CD4-positive, alpha-beta T cell treated with Interleukin-4 for 4 hours (primary cell): ENCODE measurements at regions not wholly inside any gene's neighbourhood (a gene's known extent, or its start where the extent isn't known, plus 50 kb on each side); places are given as distances from the start of the nearest gene placed in this dataset.
"Not testable (repeated sequence)": the region's sequence is repeated elsewhere in the genome, so short reads cannot be mapped to it uniquely, and the experiment has no call there.

Experiments
- DNase-seq: peaks from one replicate; pipeline ENCODE4 v3.0.0-alpha.2; 2020

DNA sequence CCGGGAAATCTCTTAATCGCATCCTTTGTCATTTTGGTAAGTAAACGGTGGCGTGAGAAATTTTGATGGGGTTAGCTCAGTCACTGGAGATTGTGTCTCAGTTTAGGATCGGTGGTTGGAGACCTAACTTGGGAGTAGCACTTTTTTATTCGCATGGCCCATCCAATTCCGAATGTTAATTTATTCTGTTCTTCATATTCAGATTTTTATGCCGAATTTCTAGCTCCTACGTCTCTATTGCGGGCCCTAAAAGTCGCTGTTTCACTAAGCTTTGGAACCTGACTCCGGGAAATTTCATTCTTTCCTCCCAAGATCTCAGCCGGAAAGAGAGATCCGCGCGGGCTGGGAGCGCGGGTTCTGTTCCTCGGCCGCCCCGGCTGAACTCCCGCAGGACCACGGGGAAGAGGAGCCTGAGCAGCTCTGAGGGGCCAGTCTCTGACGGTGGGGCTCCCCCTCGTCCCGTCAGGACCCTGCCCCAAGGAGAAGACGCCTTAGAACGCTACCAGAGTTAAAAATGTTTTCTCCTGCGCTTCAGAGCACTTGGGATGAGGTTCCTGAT, 279.7 kb downstream of the FAM72C start:
- no peak for DNase-seq

DNA sequence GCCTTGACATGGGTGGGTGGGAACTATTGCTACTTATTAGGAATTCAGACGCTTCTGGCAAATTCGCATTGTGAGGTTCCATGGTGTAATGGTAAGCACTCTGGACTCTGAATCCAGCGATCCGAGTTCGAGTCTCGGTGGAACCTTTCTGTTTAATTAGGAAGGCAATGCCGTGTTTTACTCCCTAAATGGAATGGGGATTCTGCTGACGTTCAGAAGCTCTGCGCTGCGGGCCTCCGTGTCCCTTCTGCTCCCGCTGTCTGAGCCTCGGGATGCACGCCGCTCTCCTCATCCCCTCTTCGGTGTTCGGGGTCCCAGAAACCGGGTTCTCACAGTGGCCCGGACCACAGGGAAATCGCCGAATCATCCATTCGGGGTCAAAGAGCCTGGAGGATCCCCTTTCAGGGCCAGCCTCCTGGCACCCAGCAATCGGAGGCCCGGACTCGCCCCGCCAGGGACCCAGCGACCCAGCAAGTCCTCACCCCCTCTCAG, 280.3 kb downstream of the FAM72C start:
- DNase-seq, result no peak

DNA sequence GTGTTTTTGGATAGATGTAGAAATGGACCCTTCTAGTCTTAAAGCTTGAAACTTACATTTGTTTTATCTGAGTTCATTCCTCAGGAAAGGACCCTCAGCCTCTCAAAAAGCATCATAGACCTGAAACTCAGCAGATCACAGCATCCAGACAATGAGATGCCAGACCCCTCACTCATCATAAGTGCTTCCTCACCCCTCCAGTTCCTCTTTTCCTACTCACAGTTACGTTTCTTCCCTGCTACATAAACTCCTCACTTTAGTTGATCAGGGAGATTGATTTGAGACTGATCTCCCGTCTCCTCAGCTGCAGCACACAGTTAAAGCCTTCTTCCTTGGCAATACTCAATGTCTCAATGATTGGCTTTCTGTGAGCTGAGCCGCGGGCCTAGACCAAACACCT, 282.0 kb downstream of the FAM72C start:
- no peak for DNase-seq

DNA sequence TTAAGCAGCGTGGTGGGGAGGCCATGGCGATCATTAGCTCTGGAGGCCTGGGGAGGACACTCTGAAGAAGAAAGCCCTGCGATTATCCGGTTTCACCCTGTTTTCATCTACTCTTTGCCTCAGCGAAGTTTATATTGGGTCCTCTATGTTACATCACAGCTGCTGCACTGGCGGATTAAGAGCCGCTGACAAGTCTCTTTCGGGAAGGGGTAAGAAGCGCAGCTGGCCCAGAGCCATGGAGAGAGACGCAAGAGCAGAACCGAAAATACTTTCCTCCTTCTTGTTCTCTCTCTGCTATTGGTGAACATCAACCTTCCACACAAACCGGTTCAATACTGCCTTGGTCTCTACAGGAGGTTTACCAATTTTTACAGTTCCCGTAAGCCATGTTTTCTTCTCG, 291.5 kb downstream of the FAM72C start:
- no peak for DNase-seq

DNA sequence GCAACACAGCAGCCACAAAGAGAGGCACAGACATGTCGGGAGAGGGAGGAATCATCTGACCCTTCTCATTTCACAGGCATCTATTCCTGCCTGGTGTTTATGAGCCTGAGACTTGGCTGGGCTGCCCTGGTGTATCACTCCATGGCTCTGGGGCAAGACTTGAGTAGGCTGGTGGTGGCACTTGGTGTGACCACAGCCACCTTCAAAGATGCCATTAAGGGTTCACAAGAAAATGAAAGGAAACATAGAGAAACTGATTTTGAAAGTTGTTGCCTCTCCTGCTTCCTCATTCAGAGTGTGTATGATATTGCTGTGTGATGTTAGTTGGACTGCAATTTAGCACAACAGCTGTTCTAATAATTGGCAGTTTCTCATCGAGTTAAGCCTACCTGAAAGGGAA, 298.8 kb downstream of the FAM72C start:
- DNase-seq, result no peak

DNA sequence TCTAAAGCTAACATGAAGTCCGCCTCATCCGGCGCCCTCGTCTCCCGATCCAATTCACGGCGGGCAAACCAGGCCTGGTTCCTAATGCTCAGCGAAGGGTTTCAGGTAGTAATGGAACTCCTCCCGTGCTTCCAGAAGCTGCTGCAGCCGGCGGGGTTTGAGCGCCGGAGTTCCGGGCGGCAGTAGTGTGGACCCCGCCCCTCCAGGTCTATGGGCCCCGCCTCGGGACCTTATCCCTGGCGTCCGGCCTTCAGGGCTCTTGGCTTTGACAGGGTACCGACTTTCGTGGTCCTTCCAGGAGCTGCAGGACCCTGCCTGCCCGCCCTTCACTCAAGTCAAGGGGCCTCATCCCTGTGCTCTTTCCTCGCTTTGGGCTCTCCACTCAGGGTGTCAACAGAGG, 304.1 kb downstream of the FAM72C start:
- DNase-seq, result no peak

DNA sequence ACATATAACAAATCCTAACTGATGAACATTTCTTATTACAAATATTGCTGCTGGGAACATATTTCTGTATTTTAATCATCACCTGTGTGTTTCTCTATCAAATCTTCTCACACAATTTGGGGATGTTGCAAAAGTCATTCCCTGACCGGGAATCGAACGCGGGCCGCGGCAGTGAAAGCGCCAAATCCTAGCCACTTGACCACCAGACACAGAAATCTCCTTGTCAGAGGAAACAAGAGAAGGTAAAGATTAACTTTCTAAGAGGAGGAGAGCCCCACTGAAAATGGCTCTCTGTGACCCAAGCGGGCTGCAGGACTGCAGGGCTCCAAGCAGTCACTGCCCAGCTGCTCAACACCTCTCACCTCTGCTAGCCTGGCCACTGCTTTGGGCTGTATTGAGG, 304.9 kb downstream of the FAM72C start:
- no peak for DNase-seq

DNA sequence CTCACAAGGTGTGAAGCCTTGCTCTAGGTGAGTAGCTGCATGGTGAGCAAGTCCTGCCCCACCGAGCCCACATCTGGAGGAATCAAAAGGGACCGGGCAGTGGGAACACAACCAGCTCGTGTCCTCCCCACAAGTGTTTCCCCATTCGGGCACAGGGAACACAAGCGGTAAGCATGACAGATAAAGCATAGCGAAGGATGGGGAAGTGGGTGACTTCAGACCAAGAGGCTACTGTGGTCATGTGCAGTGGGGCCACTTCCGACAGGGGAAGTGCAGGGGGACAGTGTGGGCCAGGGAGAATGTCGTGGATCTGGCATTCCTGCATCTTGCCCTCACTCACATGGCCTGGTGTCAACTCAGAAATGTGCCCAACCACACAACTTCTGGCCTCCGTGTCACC, 306.2 kb downstream of the FAM72C start:
- DNase-seq, result no peak

DNA sequence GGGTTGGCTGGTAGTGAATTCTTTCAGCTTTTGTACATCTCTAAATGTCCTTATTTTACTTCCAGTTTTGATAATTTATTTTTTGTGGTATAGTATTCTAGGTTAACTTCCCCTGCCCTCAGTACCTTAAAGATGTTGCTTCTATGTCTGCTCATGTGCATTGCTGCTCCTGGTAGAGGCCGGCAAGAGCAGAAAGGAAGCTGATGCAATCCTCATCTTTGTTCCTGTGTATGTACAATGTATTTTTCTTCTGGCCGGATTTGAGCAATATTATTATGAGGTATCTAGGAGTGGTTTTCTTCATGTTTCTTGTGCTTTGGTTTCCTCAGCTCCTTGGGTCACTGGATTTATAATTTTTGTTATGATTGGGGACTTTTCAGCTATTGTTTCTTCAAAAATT, 308.7 kb downstream of the FAM72C start:
- not testable (repeated sequence) for DNase-seq

DNA sequence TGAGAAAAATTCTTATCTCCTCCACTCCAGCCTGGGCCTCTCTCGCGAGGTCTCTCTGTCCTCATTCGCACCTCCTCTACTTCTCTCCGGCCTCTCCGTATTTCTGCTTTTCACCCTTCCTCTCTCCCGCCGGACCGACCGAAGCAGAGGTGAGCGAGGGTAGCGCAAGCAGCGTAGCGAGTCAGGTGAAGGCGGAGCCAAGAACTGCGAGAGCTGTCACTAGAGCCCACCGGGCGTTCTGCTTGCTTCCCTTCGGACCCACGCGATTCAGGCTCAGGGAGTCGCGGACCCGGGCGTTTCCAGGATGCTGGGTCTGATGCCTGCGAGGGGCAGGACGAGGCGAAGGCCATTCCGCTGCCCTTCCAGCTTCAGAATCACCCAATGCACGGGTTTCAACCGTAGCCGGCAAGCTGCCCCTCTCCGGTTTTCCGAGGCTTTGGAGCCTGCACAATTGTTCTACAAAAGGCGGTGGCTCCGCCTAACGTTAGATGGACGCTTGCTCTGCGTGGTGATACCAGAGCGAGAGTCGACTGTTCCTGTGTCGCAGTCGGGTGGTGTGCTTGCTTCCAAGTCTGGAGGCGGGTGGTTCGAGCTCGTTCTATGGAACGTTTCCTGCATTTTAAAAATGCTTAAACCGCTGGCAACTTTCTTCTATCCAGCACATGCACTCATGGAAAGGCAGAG, 310.2 kb downstream of the FAM72C start:
- no peak for DNase-seq

DNA sequence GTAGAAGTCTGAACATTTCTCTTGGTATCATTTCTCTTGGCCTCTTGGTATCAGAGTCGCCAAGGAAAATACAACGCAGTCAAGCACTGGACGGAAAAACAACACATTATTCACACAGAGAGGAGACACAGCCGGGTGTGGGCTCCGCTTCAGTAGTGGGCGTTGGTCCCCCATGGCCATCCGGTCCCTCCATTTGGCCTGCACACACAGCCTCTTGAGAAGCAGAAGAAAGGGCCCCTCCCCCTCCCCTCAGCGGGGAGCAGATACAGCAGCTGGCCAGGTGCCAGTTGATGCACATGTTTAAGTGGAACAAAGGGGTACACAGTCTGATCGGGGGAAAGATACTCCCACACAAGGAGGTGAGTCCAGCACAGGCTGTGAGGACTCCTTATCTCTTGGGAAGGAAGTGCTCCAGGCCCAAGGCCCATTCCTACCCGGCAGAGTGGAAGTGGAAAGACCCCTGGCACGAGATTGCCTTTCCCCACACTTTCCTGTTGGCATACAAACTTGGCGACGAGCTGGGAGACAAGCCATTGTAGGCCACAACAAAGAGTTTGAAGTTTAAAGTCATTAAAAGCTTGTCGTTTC, 311.3 kb downstream of the FAM72C start:
- DNase-seq, result no peak

DNA sequence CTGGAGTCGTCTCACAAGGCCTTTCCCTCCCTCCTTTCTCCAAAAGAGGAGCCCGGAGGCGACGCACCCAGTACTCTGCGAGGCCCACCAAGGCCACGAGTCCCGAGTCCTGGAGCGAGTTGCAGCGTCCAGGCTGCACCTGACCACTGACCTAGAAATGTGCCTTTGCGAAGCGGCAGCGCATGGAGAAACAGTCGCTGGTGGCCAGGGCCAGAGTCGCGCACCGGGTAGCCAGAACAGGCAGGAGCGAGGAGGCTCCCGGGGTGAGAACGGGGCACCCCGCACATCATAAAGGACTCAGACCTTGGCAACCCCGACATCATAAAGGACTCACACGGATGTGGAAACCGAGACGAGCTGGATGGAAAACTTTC, 318.4 kb downstream of the FAM72C start:
- DNase-seq, result no peak

DNA sequence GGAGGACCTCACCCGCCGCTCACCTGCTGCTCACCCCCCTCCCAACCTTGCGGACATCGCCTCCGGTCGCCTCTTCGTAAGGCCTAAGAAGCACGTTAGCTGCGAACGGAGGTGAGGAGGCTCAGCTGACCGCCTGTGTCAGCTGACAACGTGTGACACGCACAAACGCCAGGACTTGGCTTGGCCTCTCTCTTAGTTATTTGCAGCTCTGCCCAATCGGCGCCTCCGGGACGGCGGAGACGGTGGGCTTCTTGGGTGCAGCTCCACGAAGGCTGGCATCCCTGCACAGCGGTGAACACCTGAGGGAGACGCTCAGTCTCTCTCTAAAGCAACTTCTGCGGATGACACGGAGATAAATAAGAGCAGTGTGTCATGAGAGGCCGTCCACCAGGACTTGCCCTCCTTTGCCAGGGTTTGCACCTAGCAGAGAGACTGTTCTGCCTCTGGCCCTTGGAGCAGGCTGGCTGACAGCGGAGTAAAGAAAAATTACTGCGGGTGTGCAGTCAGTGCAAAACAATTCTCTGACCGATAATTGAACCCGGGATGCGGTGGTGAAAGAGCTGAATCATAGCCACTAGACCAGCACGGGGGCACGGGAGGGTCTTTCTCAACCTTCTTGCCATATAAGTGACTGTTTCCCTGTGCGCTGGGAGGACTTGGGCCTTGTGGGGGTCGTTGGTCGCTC, 318.9 kb downstream of the FAM72C start:
- no peak for DNase-seq

DNA sequence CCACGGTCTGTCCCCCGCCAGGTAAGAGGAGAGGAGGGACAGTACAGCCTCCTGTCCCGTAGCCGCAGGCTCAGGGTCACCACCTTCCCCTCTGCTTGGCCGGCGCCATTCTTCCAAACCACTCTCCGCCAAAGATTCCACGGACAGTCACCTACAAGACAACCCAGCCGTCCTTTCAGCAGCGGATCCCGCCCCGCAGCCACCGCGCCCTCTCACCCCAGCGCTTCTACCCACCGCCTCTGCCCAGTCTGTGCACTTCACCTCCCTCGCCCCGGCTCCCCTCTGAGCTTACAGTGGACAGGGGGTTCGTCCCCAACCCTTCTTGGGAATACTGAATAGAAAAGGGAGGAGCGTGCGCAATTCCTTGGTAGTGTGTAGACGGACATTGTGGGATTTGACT, 319.6 kb downstream of the FAM72C start:
- no peak for DNase-seq

DNA sequence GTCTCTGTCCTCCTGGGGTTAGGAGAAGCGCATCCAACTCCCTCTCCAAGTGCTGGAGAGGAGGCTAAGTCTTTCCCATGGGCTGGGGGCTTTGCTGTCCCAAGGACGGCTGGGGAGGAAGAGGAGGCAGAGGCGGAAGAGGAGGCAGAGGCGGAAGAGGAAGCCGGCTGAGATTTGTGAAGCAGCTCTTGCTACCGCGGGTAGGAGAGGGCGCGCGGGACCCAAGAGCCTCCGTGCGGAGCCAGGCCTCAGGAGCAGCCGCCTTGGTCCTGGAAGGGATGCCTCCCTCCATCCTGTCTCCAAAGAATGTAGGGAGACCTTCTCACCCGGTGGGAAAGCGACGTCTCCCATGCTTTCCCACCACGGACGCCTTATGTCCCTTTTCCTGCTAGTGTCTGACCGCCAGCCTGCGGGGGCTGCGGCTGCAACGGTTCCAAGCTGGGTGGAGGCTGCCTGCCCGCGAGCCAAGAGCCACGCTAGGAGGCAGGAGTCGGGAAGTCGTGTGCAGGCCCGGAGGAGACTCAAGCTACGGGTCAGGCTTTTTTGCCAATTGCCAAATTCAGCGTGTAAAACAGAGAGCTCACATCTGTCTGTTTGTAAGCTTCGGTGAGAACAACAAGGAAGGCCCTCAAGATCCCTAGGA, 320.3 kb downstream of the FAM72C start:
- no peak for DNase-seq

DNA sequence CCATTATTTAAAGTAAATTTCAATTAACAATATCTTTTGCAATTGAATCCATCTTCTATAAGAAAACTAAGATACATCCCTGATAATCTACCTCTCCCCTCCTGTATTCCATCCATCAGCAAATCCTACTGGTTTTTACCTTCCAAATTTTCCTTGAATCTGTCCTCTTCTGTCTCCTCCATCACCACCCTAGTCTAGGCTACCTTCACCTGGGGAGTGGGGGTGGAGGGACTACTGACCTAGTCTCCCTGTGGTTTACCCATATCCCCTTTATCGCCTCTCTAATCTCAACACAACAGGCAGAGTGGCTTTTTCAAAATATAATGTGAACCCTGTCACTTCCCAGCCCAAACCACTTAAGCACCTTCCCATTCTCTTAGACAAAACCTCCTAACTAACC, 327.8 kb downstream of the FAM72C start:
- DNase-seq, result not testable (repeated sequence)

DNA sequence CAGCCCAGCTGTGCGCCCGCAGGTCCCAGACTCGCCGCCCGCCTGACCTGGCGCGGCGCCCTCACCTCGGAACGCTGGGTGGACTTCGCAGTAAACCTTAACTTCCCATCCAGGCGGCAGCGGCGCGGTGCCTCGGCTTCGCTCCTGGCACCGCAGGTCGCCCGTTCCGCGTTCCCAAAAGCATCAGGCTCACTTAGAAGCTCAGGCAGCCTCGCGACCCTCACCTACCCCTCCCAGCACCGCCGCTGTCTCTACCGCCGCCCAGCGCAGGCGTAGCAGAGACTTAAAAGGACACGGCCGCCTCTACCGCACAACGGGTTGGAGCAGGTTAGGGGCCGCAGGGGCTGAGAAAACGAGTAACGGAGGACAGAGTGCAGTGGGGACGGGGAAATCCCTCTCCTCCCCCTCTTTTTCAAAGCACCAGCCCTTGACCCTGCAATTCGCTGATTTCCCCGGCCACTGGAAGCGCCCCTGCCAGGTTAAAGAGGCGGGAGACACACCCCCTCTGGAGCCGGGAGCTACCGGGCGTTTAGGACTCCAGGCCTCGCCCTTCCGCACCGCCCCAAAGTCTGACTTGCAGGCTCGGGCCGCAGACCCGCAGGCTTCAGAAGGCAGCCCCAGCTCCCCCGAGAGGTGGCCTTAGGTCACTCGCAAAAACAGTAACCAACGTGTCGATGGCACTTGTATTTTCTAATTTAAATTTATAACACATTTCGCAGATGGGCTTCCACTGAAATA, 328.5 kb downstream of the FAM72C start:
- no peak for DNase-seq

DNA sequence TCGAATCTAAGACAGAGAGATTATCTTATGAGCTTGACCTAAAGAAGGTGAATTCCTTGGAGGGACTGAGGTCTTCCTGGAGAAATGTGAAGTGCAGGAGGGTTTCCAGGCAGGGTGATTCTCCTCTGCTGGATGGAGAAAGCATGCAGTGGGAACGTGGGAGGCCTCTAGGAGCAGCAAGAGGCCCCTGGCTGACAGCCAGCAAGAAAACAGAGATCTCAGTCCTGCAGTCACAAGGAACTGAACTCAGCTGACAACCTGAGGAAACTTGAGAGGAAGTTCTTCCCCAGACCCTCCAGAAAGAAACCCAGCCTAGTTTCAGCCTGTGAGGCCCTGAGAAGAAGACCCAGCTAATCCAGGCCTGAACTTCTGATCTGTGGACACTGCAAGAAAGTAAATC, 345.9 kb downstream of the FAM72C start:
- DNase-seq, result no peak

DNA sequence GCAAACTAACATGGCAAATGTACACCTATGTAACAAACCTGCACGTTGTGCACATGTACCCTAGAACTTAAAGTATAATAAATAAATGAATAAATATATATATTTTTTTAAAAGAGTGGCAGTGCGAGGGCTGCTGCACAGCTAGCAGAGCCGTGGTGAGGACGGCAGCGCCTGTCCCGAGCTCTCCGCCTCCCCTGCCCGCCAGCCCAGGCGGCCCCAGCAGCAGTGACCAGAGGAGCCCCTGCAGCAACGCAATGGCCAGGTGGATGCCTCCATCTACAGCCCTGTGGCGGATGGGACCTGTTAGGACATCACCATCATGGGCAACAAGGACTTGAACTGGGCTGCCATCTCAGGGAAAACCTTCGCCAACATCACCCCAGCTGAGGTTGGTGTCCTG, 351.9 kb downstream of the FAM72C start:
- DNase-seq, result no peak

DNA sequence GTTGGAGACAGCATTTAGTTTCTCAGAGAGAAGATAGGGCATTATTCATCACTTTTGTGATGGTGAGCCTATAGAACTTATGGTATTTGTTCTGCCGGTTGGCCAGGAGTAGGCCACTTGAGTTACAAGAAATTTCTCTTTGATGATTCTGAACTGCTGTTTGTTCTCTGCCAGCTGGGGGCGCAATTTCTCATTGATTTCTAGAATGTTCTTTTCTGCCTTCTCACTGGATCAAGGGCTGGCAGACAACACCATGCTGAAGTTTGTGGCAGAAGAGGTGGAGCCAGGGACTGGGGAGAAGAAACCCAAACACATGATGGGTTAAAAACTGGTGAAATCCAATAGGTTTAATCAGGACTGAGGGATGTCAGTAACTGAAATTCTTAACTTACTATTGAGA, 360.6 kb downstream of the FAM72C start:
- no peak for DNase-seq

DNA sequence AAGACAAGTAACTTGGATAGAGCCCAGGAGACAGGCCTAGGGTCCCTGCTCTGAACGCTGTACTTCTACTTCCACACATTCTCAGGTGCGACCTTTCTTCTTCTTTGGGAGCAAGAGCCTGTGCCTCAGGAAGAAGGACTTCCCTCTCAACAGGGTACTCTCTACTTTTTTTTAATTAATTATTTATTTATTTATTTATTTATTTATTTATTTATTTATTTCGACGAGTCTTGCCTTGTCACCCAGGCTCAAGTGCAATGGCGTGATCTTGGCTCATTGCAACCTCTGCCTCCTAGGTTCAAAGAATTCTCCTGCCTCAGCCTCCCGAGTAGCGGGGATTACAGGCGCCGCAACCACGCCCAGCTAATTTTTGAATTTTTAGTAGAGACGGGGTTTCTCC, 361.6 kb downstream of the FAM72C start:
- DNase-seq, result no peak

DNA sequence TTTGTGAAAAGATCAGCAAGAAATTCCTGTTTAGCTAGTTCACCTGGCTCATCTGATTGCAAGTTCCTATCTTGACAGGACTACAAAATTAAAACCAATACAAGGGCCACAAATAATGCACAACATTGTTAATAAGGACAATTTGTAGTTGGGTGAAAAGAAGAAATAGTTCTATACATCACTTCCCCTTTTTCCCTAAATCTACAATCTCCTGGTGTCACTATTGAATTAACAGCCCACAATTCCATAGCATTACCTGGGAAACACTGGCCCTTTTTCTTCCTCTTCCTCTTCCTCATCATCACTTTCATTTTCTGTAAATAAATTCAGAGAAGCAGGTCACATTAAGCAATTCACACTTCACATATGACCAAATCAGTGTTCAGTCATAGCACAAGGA, 366.9 kb downstream of the FAM72C start:
- DNase-seq, result no peak

DNA sequence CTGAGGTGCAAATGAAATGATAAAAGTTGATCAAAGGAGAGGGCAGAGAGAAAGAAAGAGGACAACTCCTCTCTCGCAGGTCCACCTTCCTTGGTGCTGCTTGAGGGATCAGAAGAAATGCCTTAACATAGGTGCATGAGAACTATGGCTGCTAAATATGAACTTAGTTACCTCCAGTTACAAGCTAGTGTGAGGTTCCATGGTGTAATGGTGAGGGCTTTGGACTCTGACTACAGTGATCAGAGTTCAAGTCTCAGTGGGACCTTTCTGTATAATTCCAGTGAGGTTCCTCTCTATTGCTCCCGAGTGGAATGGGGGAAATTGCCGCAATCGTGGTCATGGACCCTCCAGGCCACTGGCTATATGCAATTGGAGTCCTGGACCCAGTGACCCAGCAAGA, 387.3 kb downstream of the FAM72C start:
- no peak for DNase-seq
